Gastroesophageal sphincter (tissue), 3 donors: ENCODE measurements at regions not wholly inside any gene's neighbourhood (a gene's known extent, or its start where the extent isn't known, plus 50 kb on each side); places are given as distances from the start of the nearest gene placed in this dataset.

Experiments used
- EP300 ChIP-seq: sonication (generic); formaldehyde crosslinking; IDR thresholded peaks from one replicate; pipeline ENCODE4 v1.6.1; 2017; ENCODE audit warnings: antibody characterized with exemption, mild to moderate bottlenecking
- POLR2A ChIP-seq, 2 donors: fragments of 450-650 bp; IDR thresholded peaks; one replicate each; pipeline ENCODE4 v1.6.1; 2017; ENCODE audit warnings: antibody characterized with exemption in 2 of 2, mild to moderate bottlenecking in 2 of 2, moderate library complexity in 1 of 2
- POLR2AphosphoS5 ChIP-seq: sonication (generic); formaldehyde crosslinking; IDR thresholded peaks from one replicate; pipeline ENCODE4 v1.6.1; 2017; ENCODE audit warnings: antibody characterized with exemption
- TF ChIP-seq, protein P1 (sequence below), 4 experiments: fragments of 200-600 bp in 2 of 4; fragments of 450-650 bp in 2 of 4; sonication (generic) in 1 of 4; IDR thresholded peaks; one replicate each; pipeline ENCODE4 v1.5.1; 2017 to 2019; ENCODE audit warnings: antibody characterized with exemption in 4 of 4, mild to moderate bottlenecking in 2 of 4, moderate library complexity in 2 of 4

DNA sequence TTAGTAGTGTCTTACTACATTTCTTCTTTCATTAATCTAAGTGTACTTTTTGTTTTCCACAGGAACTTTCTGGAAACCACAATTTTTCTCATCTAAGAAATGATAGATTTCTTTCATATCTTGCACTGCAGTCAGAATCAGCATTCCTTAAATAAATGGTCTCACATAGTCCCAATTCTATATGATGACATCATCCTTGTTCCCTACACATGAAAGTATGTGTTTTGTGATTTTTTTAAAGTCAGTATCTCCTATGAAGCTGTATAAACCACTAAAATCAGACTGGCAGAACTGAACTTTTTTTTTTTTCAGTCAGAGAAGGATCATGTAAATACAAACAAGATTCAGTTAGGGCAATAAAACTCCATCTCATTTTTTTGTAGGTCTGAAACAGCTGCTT, 742.6 kb upstream of the CXADR start:
- TF ChIP-seq, protein P1, sequence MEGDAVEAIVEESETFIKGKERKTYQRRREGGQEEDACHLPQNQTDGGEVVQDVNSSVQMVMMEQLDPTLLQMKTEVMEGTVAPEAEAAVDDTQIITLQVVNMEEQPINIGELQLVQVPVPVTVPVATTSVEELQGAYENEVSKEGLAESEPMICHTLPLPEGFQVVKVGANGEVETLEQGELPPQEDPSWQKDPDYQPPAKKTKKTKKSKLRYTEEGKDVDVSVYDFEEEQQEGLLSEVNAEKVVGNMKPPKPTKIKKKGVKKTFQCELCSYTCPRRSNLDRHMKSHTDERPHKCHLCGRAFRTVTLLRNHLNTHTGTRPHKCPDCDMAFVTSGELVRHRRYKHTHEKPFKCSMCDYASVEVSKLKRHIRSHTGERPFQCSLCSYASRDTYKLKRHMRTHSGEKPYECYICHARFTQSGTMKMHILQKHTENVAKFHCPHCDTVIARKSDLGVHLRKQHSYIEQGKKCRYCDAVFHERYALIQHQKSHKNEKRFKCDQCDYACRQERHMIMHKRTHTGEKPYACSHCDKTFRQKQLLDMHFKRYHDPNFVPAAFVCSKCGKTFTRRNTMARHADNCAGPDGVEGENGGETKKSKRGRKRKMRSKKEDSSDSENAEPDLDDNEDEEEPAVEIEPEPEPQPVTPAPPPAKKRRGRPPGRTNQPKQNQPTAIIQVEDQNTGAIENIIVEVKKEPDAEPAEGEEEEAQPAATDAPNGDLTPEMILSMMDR (IDR thresholded peaks at IDR 0.05): no peak
- TF ChIP-seq POLR2A (IDR thresholded peaks at IDR 0.05) (no peak), EP300 (no peak), POLR2AphosphoS5 (no peak)
